ENCODE measurements at regions not wholly inside any gene's neighbourhood (a gene's known extent, or its start where the extent isn't known, plus 50 kb on each side); places are given as distances from the start of the nearest gene placed in this dataset.

- no peak for TF ChIP-seq ZNF160 (CRISPR knock-in tag; IDR thresholded peaks at IDR 0.05)
- TF ChIP-seq, protein P1, sequence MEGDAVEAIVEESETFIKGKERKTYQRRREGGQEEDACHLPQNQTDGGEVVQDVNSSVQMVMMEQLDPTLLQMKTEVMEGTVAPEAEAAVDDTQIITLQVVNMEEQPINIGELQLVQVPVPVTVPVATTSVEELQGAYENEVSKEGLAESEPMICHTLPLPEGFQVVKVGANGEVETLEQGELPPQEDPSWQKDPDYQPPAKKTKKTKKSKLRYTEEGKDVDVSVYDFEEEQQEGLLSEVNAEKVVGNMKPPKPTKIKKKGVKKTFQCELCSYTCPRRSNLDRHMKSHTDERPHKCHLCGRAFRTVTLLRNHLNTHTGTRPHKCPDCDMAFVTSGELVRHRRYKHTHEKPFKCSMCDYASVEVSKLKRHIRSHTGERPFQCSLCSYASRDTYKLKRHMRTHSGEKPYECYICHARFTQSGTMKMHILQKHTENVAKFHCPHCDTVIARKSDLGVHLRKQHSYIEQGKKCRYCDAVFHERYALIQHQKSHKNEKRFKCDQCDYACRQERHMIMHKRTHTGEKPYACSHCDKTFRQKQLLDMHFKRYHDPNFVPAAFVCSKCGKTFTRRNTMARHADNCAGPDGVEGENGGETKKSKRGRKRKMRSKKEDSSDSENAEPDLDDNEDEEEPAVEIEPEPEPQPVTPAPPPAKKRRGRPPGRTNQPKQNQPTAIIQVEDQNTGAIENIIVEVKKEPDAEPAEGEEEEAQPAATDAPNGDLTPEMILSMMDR (CRISPR knock-in tag; IDR thresholded peaks at IDR 0.05): no peak
- no peak for TF ChIP-seq HDAC6 (IDR thresholded peaks at IDR 0.05; ENCODE audit: low read depth, low read length)
- no peak for TF ChIP-seq NFYB (CRISPR knock-in tag; IDR thresholded peaks at IDR 0.05)
- no peak for TF ChIP-seq GABPA (IDR thresholded peaks at IDR 0.05; ENCODE audit: low read depth, low read length)
- no peak for TF ChIP-seq GABPA (CRISPR knock-in tag; IDR thresholded peaks at IDR 0.05; ENCODE audit: low read depth)
- no peak for TF ChIP-seq POLR2AphosphoS5 (IDR thresholded peaks at IDR 0.05; ENCODE audit: low read depth, low read length)
- no peak for TF ChIP-seq POLR2A (IDR thresholded peaks at IDR 0.05; ENCODE audit: insufficient read depth in 1 of 2, low read depth in 2 of 2, low read length in 2 of 2)
- TF ChIP-seq HOXA7 (CRISPR knock-in tag; IDR thresholded peaks at IDR 0.05): no peak
- no peak for TF ChIP-seq NFATC3 (CRISPR knock-in tag; IDR thresholded peaks at IDR 0.05)
Measured at GRCh38 chr5:158116965-158117364, 258.0 kb upstream of the CLINT1 start.
